Limb (tissue), 2 donors: ENCODE measurements at regions not wholly inside any gene's neighbourhood (a gene's known extent, or its start where the extent isn't known, plus 50 kb on each side); places are given as distances from the start of the nearest gene placed in this dataset.
A peak's percentile ranks its signal among the peaks of the same experiment; 100 is the strongest.

Experiments
- DNase-seq, 2 donors: peaks; one replicate each; pipeline ENCODE4 v3.0.0-alpha.2; 2016; ENCODE audit errors: extremely low spot score in 2 of 2

- no peak for DNase-seq
Observed at GRCh38 chr9:134987376-134987775, 69.7 kb upstream of the FCN1 start.

GRCh38 chr9:134987906-134988700, 70.4 kb upstream of the FCN1 start:
- DNase-seq = peak in 1 of 2 donors; percentile 8

GRCh38 chr9:134988706-134989105, 71.0 kb upstream of the FCN1 start:
- peak in 1 of 2 donors; percentile 16 for DNase-seq

DNA sequence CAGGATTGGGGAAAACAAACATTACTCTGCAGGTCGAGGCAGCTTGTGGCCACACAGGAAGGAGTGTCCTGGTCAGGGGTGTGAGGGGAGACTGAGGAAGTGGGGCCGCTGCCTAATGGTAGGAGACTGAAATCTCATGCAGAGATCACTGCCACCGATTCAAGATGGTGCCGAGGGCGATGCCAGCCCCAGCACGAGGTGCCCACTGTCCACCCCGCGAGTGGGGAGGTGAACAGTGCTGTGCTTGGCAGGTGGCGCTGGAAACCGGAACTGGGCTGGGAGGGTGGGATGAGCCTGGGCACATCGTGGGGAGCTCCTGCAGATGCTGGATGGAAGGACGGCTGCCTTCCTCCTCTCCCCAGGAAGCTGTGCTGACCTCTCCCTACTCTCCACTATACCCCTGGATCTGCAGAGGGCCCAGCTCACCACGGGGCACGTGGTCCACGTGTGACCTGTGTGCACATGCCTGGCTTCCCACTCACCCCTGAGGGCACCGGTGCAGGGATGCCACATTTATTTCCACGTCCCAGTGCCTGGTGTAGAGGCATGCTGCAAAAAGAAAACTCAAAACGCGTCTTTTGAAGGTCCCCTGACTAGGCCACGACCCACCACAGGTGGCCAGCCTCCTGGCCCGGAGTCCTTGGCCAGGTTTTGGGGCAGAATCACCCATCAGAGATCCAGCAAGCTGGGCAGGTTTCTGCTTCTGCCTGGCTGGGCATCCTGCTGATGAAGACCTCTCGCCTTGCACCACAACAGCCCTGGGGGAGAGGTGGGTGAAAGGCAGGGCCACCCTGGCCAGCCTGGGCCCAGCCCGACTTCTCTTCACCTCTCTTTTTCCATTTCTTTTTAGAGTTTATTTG, 71.7 kb upstream of the FCN1 start:
- peak in 1 of 2 donors; percentile 14 for DNase-seq

DNA sequence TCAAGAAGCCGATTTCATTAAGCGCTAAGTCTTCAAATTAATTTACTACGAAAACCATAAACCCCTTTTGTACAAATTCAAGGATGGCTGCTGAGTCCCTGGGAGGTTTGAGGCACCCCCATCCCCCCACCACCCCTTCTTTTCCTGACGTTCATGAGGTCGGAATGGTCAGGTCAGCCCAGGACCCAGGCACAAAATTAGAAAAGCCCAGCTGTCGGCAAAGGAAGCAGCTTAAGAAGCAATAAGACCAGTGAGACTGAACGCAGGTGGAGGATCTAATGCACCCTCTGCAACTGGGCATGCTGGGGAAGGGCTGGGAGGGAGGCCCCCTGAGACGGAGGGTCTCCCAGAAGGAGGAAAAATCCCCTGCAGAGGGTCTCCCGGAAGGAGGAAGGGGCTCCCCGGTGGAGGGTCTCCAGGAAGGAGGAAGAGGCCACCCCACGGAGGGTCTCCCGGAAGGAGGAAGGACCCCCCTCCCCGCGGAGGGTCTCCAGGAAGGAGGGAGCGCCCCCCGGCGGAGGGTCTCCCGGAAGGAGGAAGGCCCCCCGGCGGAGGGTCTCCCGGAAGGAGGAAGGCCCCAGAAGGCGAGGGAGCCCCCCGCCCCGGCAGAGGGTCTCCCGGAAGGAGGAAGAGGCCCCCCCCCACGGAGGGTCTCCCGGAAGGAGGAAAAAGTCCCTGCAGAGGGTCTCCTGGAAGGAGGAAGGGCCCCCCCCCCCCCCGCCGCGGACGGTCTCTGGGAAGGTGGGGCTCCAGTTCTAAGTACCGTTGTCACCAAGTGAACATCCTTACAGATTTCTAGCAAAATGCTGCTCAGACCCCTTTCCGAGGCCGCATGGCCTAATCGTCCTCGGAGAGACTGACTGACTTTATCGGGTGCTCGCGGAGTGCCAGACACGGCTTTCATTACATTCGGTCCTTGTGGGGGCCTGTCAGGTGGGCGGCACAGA, 74.4 kb upstream of the FCN1 start:
- peak in 1 of 2 donors; percentile 21 for DNase-seq

GRCh38 chr9:134992755-134993124, 75.0 kb upstream of the FCN1 start:
- DNase-seq = no peak

DNA sequence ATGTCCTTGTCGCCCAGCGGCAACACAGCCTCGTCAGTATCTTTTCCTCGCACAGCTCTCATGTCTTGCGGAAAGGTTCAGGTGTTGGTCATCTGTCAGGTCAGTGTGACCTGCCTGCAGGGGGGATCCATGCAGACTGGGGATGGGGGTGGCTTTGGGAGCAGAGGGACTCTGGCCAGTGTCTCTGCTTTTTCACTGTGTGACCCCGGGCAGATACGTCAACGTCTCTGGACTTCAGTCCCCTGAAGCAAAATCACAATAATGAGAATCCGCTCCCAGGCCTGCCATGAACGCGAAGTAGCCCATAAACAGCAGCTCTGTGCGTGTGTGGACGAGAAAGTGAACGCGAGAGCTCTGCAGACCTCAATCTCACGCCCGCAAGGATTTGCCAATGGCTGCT, 75.7 kb upstream of the FCN1 start:
- DNase-seq = no peak

DNA sequence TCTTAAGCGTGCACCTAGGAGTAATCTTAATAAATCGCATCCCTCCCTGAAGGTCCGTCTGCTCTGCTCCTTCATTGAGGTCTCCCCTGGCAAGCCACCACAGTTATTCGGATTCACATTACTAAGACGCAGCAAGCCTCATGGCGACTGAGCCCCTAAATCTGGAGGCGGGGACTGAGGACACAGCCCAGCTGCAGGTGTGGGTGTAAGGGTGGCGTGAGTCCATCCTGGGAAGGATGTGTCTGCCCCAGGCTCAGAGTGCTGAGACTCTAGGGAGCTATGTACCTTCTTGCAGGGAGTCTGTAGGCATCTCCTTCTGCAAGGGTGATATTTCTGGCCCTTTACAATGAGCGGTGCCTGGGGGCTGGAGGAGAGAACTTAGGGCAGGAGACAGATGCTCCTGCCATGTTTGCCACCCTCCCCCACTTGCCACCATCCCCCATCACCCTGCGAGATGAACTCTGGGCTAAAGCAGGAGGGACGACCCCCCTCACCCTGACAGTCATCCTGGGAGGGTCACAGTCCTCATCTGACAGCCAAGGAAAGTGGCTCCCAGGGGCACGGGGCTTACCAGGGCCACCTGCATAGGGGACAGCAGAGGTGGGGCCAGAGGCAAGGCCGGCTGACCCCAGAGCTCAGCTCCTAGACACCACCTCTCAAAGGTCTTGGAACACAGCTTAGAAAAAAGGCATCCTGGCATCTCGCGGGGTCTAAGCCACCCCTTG, 76.4 kb upstream of the FCN1 start:
- DNase-seq = no peak

DNA sequence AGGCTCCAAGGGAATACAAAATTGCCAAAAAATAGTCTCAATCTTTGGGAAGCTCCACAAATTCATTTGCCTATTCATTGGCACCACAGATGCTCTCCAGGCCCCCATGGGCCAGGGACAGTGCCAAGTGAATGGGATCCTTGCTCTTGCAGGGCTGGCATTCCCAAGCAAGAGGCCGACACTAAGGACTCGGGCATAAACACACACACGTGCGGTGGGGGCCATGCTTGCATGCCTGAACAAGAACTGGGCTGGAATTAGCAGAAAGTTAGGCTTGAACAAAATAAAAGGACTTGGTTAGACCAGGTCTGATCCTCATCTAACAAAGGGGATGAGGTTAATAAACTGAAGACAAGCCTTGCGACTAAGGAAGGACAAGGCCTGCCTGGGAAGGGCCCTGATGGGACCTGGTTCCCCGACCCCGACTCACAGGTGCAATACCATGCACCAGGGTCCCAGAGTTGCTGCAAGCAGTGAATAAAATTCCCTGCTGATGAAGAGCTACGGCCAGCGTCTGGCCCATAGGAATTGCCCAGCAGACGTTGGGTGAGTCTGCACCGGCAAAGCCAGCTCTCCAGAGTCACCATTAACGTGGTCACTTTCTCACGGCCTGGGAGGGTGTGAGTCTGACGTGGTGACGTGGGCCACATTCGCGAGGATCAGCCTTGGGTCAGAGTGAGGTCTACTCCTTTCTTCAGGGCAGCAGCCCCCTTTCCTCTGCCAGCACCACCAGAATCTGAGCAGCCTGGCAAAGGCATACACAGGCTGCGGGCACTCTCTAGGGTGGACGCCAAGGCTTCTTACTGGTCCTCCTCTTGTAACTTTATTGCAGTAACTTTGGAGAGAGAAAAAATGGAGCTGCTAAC, 77.4 kb upstream of the FCN1 start:
- DNase-seq = no peak

DNA sequence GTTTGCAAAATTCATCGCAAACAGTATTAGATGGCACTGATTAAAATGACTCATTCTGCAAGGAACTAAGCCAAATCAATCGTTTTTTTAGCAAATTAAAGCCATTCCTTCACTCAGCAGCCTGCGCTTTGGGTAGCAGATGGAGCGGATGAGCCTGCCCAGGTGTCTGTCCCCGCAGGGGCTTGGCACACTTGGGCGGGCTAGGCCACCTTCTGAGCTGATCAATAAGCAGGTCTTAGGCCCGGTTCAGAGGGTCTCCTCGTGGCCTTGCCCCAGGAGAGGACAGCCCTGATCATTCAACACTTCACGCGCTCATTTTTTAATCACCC, 78.0 kb upstream of the FCN1 start:
- DNase-seq = no peak

- DNase-seq = no peak
Observed at GRCh38 chr9:134996591-134997530, 79.1 kb upstream of the FCN1 start.

DNA sequence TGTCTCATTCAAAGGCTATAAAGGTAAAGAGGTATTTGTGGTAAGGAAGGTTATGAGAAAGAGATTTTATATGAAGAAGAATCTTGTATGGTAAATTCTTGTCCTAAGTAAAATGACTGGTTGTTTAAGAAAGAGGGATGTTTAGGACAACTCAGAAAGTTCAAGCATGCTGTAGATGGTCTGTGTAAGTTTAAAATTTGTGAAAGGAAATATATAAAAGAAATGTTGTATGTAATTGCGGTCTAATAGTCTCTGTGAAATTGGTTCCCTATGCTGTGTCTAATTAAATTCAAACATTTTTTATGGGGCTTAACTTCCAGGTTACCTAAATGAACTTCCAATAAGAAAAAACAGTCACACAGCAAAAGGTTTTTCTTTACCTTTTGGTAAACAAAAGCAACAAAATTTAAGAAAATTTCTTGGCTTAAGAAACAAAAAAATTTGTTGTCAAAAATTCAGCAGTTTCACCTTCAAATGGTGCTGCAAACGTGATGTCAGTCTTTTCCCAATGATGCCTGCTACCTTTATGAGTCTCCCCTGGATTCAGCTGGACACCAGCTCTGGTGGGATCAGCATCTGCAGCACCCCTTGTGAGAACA, 83.0 kb upstream of the FCN1 start:
- DNase-seq = no peak

- no peak for DNase-seq
Observed at GRCh38 chr9:135001526-135001925, 83.8 kb upstream of the FCN1 start.

- no peak for DNase-seq
Observed at GRCh38 chr9:135002336-135002735, 84.6 kb upstream of the FCN1 start.

DNA sequence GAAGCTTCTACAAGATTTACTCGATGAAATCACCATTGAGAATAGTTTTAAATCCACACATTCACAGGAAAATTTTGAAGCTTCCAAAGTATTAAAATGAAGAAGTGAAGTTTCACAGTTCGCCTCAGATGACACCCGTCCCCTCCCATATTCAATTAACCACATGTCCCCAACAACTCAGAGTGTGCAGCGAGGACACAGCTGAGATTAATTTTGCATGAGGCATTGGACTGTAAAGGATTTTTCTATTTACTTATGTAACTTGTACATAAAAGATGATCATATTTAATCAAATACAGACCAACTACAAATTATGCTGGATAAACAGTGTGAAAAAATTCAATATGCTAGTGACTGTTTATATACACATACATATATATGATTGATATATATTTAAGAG, 84.7 kb upstream of the OLFM1 start:
- no peak for DNase-seq

- DNase-seq = no peak
Observed at GRCh38 chr9:135004772-135005171, 82.7 kb upstream of the OLFM1 start.

DNA sequence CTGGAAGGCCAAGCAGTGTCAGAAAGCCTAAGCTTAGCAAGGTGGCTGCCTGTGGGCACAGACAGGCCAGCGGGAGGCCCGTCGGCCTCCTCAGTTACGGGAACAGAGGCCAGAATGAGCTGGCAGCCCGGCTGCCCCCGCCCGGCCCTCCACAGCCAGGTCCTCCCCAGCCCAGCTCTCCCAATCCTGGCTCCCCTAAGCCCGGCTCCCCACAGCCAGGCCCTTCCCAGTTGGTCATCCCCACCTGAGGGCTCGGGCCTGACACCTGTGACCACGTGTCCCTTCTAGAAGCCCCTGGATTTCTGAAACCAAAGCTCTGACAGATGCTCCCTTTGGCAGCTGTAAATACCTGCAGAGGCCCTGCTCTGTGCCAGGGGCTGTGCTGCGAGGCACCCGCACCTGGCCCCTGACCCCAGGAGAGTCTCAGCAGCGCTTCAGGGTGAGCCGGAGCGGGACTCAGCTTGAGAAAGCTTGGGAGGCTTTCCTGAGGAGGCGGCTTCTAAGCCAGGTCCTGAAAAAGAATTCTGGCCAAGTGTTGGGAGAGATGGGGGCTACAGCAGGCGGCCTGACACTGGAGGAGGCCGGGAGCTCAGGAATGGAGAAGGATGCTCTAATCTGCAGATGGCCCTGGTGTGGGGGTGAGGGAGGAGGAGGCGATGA, 80.4 kb upstream of the OLFM1 start:
- DNase-seq = no peak

DNA sequence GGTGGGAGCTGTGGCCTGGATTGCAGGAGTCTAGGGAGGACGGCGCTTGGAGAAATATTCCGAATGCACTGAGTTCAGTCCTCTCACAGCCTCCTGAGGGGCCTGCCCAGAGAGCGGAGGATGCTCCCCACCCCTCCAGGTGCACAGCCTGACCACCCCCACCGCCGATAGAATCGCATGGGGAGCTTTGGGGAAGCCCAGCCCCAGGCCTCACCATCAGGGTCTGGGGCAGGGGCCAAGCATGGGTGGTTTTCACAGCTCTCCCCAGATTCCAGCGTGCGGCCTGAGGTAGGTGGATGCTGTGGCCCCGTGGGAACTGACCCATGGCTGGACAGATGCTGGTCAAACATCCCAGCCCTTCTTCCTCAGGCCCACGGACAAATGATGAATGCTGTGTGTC, 79.9 kb upstream of the OLFM1 start:
- no peak for DNase-seq
